Fibroblast of skin of left biceps (primary cell): ENCODE measurements at regions not wholly inside any gene's neighbourhood (a gene's known extent, or its start where the extent isn't known, plus 50 kb on each side); places are given as distances from the start of the nearest gene placed in this dataset.

Experiments used
- DNase-seq, 2 experiments: peaks; one replicate each; pipeline ENCODE4 v3.0.0-alpha.2; 2013; ENCODE audit warnings: low read depth in 2 of 2

- no peak for DNase-seq
Observed at GRCh38 chr9:75615284-75615683, 275.2 kb upstream of the PCSK5 start.

- no peak for DNase-seq
Observed at GRCh38 chr9:75616052-75616451, 274.4 kb upstream of the PCSK5 start.

- no peak for DNase-seq
Observed at GRCh38 chr9:75616841-75617566, 273.5 kb upstream of the PCSK5 start.

GRCh38 chr9:75623462-75623861 is 267.0 kb upstream of the PCSK5 start:
- DNase-seq = no peak

- DNase-seq = no peak
Observed at GRCh38 chr9:75624998-75625397, 265.5 kb upstream of the PCSK5 start.

- no peak for DNase-seq
Observed at GRCh38 chr9:75626860-75627259, 263.6 kb upstream of the PCSK5 start.

- DNase-seq = no peak
Observed at GRCh38 chr9:75628952-75629351, 261.5 kb upstream of the PCSK5 start.

- no peak for DNase-seq
Observed at GRCh38 chr9:75633451-75634057, 256.9 kb upstream of the PCSK5 start.

GRCh38 chr9:75636427-75637045 is 253.9 kb upstream of the PCSK5 start:
- no peak for DNase-seq

- no peak for DNase-seq
Observed at GRCh38 chr9:75639971-75640610, 250.4 kb upstream of the PCSK5 start.

GRCh38 chr9:75642522-75642921 is 248.0 kb upstream of the PCSK5 start:
- DNase-seq = no peak

GRCh38 chr9:75644649-75645048 is 245.8 kb upstream of the PCSK5 start:
- DNase-seq = no peak

GRCh38 chr9:75648034-75648433 is 242.4 kb upstream of the PCSK5 start:
- no peak for DNase-seq

- no peak for DNase-seq
Observed at GRCh38 chr9:75649060-75649459, 241.4 kb upstream of the PCSK5 start.

GRCh38 chr9:75651709-75652108 is 238.8 kb upstream of the PCSK5 start:
- no peak for DNase-seq

- no peak for DNase-seq
Observed at GRCh38 chr9:75653335-75653734, 237.1 kb upstream of the PCSK5 start.

- DNase-seq = no peak
Observed at GRCh38 chr9:75653750-75654149, 236.7 kb upstream of the PCSK5 start.

- no peak for DNase-seq
Observed at GRCh38 chr9:75657015-75657414, 233.5 kb upstream of the PCSK5 start.

- DNase-seq = no peak
Observed at GRCh38 chr9:75658301-75658905, 232.1 kb upstream of the PCSK5 start.

- DNase-seq = no peak
Observed at GRCh38 chr9:75664597-75664996, 225.9 kb upstream of the PCSK5 start.

GRCh38 chr9:75666856-75667554 is 223.5 kb upstream of the PCSK5 start:
- no peak for DNase-seq

GRCh38 chr9:75669721-75670120 is 220.8 kb upstream of the PCSK5 start:
- no peak for DNase-seq
